ENCODE measurements at regions not wholly inside any gene's neighbourhood (a gene's known extent, or its start where the extent isn't known, plus 50 kb on each side); places are given as distances from the start of the nearest gene placed in this dataset.

GRCh38 chr2:11080253-11081115, 74.8 kb upstream of the SLC66A3 start:
- TF ChIP-seq EP300 (IDR thresholded peaks at IDR 0.05) (no peak), CTCF (IDR thresholded peaks at IDR 0.05) (no peak)

Data from ovary (tissue), 3 donors.